H1 (cell line): ENCODE measurements at regions not wholly inside any gene's neighbourhood (a gene's known extent, or its start where the extent isn't known, plus 50 kb on each side); places are given as distances from the start of the nearest gene placed in this dataset.

Source experiments
- ATF2 ChIP-seq: IDR thresholded peaks from 2 replicates; pipeline ENCODE4 v1.6.1; 2012; ENCODE audit warnings: low read length, inconsistent platforms
- CREB1 ChIP-seq: IDR thresholded peaks from 2 replicates; pipeline ENCODE4 v1.6.1; 2012; ENCODE audit warnings: inconsistent platforms
- EP300 ChIP-seq, 2 experiments: IDR thresholded peaks; 1 replicate in 1 of 2; 2 replicates in 1 of 2; pipeline ENCODE4 v1.6.1; 2011 to 2012; ENCODE audit warnings: low read depth in 2 of 2, low read length in 2 of 2, mild to moderate bottlenecking in 2 of 2, borderline replicate concordance in 1 of 2, inconsistent platforms in 1 of 2, moderate library complexity in 1 of 2
- EZH2 ChIP-seq: fragments of 200-600 bp; sonication (generic); IDR thresholded peaks from 2 replicates; pipeline ENCODE4 v1.7.1; 2012; ENCODE audit warnings: low read depth, mild to moderate bottlenecking, moderate library complexity, low read length, inconsistent platforms; ENCODE audit not compliant: severe bottlenecking
- HDAC6 ChIP-seq: IDR thresholded peaks from one replicate; pipeline ENCODE4 v1.7.1; 2012; ENCODE audit warnings: low read depth, mild to moderate bottlenecking, inconsistent platforms, low read length, moderate library complexity
- KDM1A ChIP-seq: fragments of 200-600, 300-600 bp; sonication (generic); IDR thresholded peaks from 2 replicates; pipeline ENCODE4 v1.7.1; 2016; ENCODE audit warnings: mild to moderate bottlenecking, low read length, borderline replicate concordance
- MAFK ChIP-seq: IDR thresholded peaks from 2 replicates; pipeline ENCODE4 v1.6.1; 2012; ENCODE audit warnings: low read depth, mild to moderate bottlenecking, improper control_type of control experiment, low read length
- POLR2A ChIP-seq, 2 experiments: IDR thresholded peaks; 1 replicate in 1 of 2; 2 replicates in 1 of 2; pipeline ENCODE4 v1.6.1; 2011; ENCODE audit warnings: low read depth in 2 of 2, low read length in 2 of 2, mild to moderate bottlenecking in 2 of 2; ENCODE audit errors: control extremely low read depth in 1 of 2
- POLR2AphosphoS5 ChIP-seq: IDR thresholded peaks from 2 replicates; pipeline ENCODE4 v1.6.1; 2011; ENCODE audit warnings: low read depth, low read length
- RFX5 ChIP-seq: IDR thresholded peaks from 2 replicates; pipeline ENCODE4 v1.6.1; 2011; ENCODE audit warnings: low read depth, low read length, improper control_type of control experiment, borderline replicate concordance
- SUZ12 ChIP-seq: fragments of 200-600 bp; sonication (generic); IDR thresholded peaks from 2 replicates; pipeline ENCODE4 v1.6.1; 2012; ENCODE audit warnings: mild to moderate bottlenecking, inconsistent platforms, low read length, moderate library complexity, mixed read lengths
- TAF1 ChIP-seq: IDR thresholded peaks from 2 replicates; pipeline ENCODE4 v1.6.1; 2011; ENCODE audit warnings: mild to moderate bottlenecking, low read depth, low read length
- TCF12 ChIP-seq: IDR thresholded peaks from 2 replicates; pipeline ENCODE4 v1.6.1; 2011; ENCODE audit warnings: low read depth, mild to moderate bottlenecking, low read length
- TF ChIP-seq, protein P1 (sequence below), 3 experiments: IDR thresholded peaks; 1 replicate in 2 of 3; 2 replicates in 1 of 3; pipeline versions ENCODE4 v1.5.1 to v1.6.1; 2011; ENCODE audit warnings: low read length in 3 of 3, mild to moderate bottlenecking in 3 of 3, inconsistent platforms in 2 of 3, low read depth in 1 of 3, moderate library complexity in 1 of 3; ENCODE audit not compliant: insufficient read depth in 1 of 3; ENCODE audit errors: control extremely low read depth in 1 of 3

GRCh38 chr14:98169170-98169587 lies 1102.8 kb downstream of the BCL11B start:
- TF ChIP-seq, protein P1, sequence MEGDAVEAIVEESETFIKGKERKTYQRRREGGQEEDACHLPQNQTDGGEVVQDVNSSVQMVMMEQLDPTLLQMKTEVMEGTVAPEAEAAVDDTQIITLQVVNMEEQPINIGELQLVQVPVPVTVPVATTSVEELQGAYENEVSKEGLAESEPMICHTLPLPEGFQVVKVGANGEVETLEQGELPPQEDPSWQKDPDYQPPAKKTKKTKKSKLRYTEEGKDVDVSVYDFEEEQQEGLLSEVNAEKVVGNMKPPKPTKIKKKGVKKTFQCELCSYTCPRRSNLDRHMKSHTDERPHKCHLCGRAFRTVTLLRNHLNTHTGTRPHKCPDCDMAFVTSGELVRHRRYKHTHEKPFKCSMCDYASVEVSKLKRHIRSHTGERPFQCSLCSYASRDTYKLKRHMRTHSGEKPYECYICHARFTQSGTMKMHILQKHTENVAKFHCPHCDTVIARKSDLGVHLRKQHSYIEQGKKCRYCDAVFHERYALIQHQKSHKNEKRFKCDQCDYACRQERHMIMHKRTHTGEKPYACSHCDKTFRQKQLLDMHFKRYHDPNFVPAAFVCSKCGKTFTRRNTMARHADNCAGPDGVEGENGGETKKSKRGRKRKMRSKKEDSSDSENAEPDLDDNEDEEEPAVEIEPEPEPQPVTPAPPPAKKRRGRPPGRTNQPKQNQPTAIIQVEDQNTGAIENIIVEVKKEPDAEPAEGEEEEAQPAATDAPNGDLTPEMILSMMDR (IDR thresholded peaks at IDR 0.05; ENCODE audit: control extremely low read depth in 1 of 3, insufficient read depth in 1 of 3, low read depth in 1 of 3, low read length in 3 of 3) = no peak
- no peak for TF ChIP-seq POLR2AphosphoS5
- TF ChIP-seq MAFK = no peak
- TF ChIP-seq TAF1 = no peak
- TF ChIP-seq RFX5 = no peak
- TF ChIP-seq TCF12 = no peak
- no peak for TF ChIP-seq EZH2
- TF ChIP-seq EP300 (IDR thresholded peaks at IDR 0.05; ENCODE audit: borderline replicate concordance in 1 of 2, low read depth in 2 of 2, low read length in 2 of 2) = no peak
- TF ChIP-seq CREB1 = no peak
- TF ChIP-seq SUZ12 = no peak
- TF ChIP-seq ATF2 = no peak
- no peak for TF ChIP-seq KDM1A
- TF ChIP-seq POLR2A (IDR thresholded peaks at IDR 0.05; ENCODE audit: control extremely low read depth in 1 of 2, low read depth in 2 of 2, low read length in 2 of 2) = no peak
- TF ChIP-seq HDAC6 = no peak
